Activated B cell treated with CpG ODN at 0.5 μM for 24 hours (primary cell): ENCODE measurements at regions not wholly inside any gene's neighbourhood (a gene's known extent, or its start where the extent isn't known, plus 50 kb on each side); places are given as distances from the start of the nearest gene placed in this dataset.

Experiments used
- ATAC-seq: fragments of 200-7000 bp; cut with Tn5 transposase; one replicate; pipeline ENCODE4 v1.10.0; 2021; ENCODE audit warnings: low read depth, mild to moderate bottlenecking, moderate library complexity
- CTCF ChIA-PET: fragments of 350-600 bp; sonication (Branson Sonifier 250); formaldehyde crosslinking; loops from one replicate; lab custom pipeline; 2021; ENCODE audit warnings: antibody characterized with exemption; lab: Charles Lee
- POLR2A ChIA-PET: fragments of 350-600 bp; sonication (Branson Sonifier 250); formaldehyde crosslinking; loops from one replicate; lab custom pipeline; 2021; ENCODE audit warnings: antibody characterized with exemption; lab: Charles Lee
- DNase-seq: peaks from one replicate; pipeline ENCODE4 v3.0.0; 2022
- H3K27ac Mint-ChIP-seq: one replicate; pipeline ENCODE4 v1.8.0; 2020; ENCODE audit warnings: mixed read lengths
- H3K27me3 Mint-ChIP-seq: one replicate; pipeline ENCODE4 v1.8.0; 2021; ENCODE audit warnings: mixed read lengths
- H3K36me3 Mint-ChIP-seq: one replicate; pipeline ENCODE4 v1.8.0; 2021; ENCODE audit warnings: low read depth, mixed read lengths
- H3K4me1 Mint-ChIP-seq: one replicate; pipeline ENCODE4 v1.8.0; 2021; ENCODE audit warnings: mixed read lengths
- H3K4me3 Mint-ChIP-seq: one replicate; pipeline ENCODE4 v1.8.0; 2020; ENCODE audit warnings: mild to moderate bottlenecking, mixed read lengths
- H3K9me3 Mint-ChIP-seq: one replicate; pipeline ENCODE4 v1.8.0; 2020; ENCODE audit warnings: mixed read lengths
- CTCF ChIP-seq: fragments of 200-600 bp; IDR thresholded peaks from one replicate; pipeline ENCODE4 v1.8.0; 2022; ENCODE audit warnings: antibody characterized with exemption, mild to moderate bottlenecking
- intact Hi-C: fragments of 100-400 bp; cut with micrococcal nuclease; formaldehyde crosslinking; loops from one replicate; pipeline ENCODE4 v1.15.1; 2024

DNA sequence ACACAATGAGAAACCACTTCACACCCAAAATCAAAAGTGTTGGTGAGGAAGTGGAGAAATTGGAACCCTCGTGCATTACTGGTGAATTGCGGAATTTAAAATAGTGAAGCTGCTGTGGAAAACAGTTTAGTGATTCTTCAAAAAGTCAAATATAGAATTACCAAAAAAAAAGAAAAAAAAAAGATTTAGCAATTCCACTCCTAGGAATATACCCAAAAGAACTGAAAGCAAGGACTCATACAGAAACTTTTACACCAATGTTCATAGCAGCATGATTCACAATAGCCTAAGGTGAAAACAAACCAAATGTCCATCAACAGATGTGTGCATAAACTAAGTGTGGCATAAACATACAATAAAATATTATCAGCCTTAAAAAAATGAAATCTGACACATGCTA is 364.3 kb upstream of the FAM241A start:
- Mint-ChIP-seq H3K36me3 (no peaks in the 10 kb centered on the region), H3K4me3 (no peak overlapping the region), H3K4me1 (no peaks in the 10 kb centered on the region), H3K27me3 (peaks cover 6% of the 10 kb centered on the region), H3K27ac (no peak overlapping the region), H3K9me3 (no peaks in the 10 kb centered on the region)
- DNase-seq, result no peak
- ChIA-PET CTCF (no interaction called here), POLR2A (no interaction called here)
- no peak for ATAC-seq
- intact Hi-C loops, result no loop called here
- no peak for TF ChIP-seq CTCF

- Mint-ChIP-seq H3K27ac (no peak overlapping the region), H3K4me1 (no peaks in the 10 kb centered on the region), H3K9me3 (no peaks in the 10 kb centered on the region), H3K4me3 (no peak overlapping the region), H3K36me3 (no peaks in the 10 kb centered on the region), H3K27me3 (peaks cover 9% of the 10 kb centered on the region)
- CTCF ChIA-PET, result no interaction called here
- intact Hi-C loops, result no loop called here
- no peak for TF ChIP-seq CTCF
- ATAC-seq (no peak), DNase-seq (no peak)
- POLR2A ChIA-PET, result no interaction called here
These were observed 363.6 kb upstream of the FAM241A start for GRCh38 chr4:111781611-111782010.

DNA sequence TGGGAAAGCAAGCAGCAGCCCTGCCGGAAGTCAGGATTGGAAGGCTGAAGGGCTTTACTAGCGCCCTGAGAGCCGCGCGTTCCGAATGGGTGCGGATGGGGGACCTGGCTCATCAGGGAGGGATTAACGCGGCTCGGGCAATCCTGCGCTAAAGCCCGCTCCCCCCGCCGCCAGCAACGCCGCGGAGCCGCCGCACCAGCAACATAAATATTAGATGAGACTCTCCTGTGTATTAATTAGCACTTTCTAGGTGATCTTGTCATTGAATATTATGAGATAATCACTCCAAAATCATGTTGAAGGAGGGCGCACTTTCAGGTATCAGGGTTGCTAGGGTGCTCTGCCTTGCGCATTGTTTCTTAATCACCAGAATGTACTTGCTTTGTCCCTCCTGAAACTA is 357.2 kb upstream of the FAM241A start:
- no peak for ATAC-seq
- no peak overlapping the region for H3K4me3 Mint-ChIP-seq
- no peak for TF ChIP-seq CTCF
- intact Hi-C loops, result no loop called here
- H3K27me3 Mint-ChIP-seq, result peaks cover 11% of the 10 kb centered on the region
- no peaks in the 10 kb centered on the region for H3K9me3 Mint-ChIP-seq
- ChIA-PET CTCF (no interaction called here), POLR2A (no interaction called here)
- no peak for DNase-seq
- H3K4me1 Mint-ChIP-seq, result no peaks in the 10 kb centered on the region
- H3K27ac Mint-ChIP-seq, result no peak overlapping the region
- H3K36me3 Mint-ChIP-seq, result no peaks in the 10 kb centered on the region

- no peak for TF ChIP-seq CTCF
- Mint-ChIP-seq H3K36me3 (no peaks in the 10 kb centered on the region), H3K9me3 (no peaks in the 10 kb centered on the region), H3K27ac (no peak overlapping the region), H3K4me3 (no peak overlapping the region), H3K4me1 (no peaks in the 10 kb centered on the region), H3K27me3 (peaks cover 11% of the 10 kb centered on the region)
- DNase-seq (no peak), ATAC-seq (no peak)
- ChIA-PET CTCF (no interaction called here), POLR2A (no interaction called here)
- intact Hi-C loops, result no loop called here
These were observed 355.2 kb upstream of the FAM241A start for GRCh38 chr4:111789901-111790640.

DNA sequence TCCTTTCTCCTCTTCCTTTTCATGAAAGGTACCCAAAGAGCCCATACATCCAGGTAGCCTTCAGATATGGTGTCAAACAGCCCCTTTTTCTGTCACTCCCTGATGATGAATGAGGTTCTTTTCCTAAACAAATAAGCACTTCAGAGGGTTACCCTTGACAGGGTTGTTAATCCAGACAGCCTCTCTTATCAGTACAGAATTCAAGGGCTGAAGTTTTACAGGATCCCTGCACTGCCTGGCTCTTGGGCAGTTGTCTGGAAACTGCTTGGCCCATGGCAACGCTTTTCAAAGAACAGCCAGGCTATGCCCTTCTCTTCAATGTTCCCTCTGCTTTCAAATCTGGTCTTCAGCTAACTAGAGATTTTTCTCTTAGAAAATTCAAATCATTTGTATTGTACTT is 352.6 kb upstream of the FAM241A start:
- TF ChIP-seq CTCF, result no peak
- intact Hi-C loops, result no loop called here
- Mint-ChIP-seq H3K27ac (no peak overlapping the region), H3K9me3 (no peaks in the 10 kb centered on the region), H3K36me3 (no peaks in the 10 kb centered on the region), H3K4me1 (no peaks in the 10 kb centered on the region), H3K4me3 (no peak overlapping the region), H3K27me3 (peaks cover 6% of the 10 kb centered on the region)
- CTCF ChIA-PET, result no interaction called here
- DNase-seq (no peak), ATAC-seq (no peak)
- POLR2A ChIA-PET, result no interaction called here
